Muscle of back (tissue), 3 donors: ENCODE measurements at regions not wholly inside any gene's neighbourhood (a gene's known extent, or its start where the extent isn't known, plus 50 kb on each side); places are given as distances from the start of the nearest gene placed in this dataset.
"Not testable (repeated sequence)": the region's sequence is repeated elsewhere in the genome, so short reads cannot be mapped to it uniquely, and the experiment has no call there.

Source experiments
- DNase-seq, 3 donors: peaks; one replicate each; pipeline versions ENCODE4 v3.0.0 to v3.0.0-alpha.2; 2013

GRCh38 chr11:90675496-90675895 lies 452.6 kb upstream of the CHORDC1 start:
- not testable (repeated sequence) for DNase-seq

- DNase-seq: no peak
These were observed 446.2 kb upstream of the CHORDC1 start for GRCh38 chr11:90669094-90669493.

GRCh38 chr11:90668502-90668901 lies 445.7 kb upstream of the CHORDC1 start:
- no peak for DNase-seq

- no peak for DNase-seq
These were observed 438.4 kb upstream of the CHORDC1 start for GRCh38 chr11:90661233-90661632.

GRCh38 chr11:90656171-90656570 lies 433.3 kb upstream of the CHORDC1 start:
- no peak for DNase-seq

- no peak for DNase-seq
These were observed 427.3 kb upstream of the CHORDC1 start for GRCh38 chr11:90650153-90650552.

GRCh38 chr11:90646706-90647105 lies 423.9 kb upstream of the CHORDC1 start:
- no peak for DNase-seq

- no peak for DNase-seq
These were observed 423.4 kb upstream of the CHORDC1 start for GRCh38 chr11:90646266-90646665.

GRCh38 chr11:90639461-90639993 lies 416.7 kb upstream of the CHORDC1 start:
- peak; percentile 14 to 61 (median 22) for DNase-seq

- no peak for DNase-seq
These were observed 413.0 kb upstream of the CHORDC1 start for GRCh38 chr11:90635886-90636285.

GRCh38 chr11:90635151-90635550 lies 412.3 kb upstream of the CHORDC1 start:
- peak in 1 of 3 donors; percentile 26 for DNase-seq

GRCh38 chr11:90630176-90630575 lies 407.3 kb upstream of the CHORDC1 start:
- no peak for DNase-seq

GRCh38 chr11:90629229-90629806 lies 406.5 kb upstream of the CHORDC1 start:
- DNase-seq: peak; percentile 36 to 73 (median 50)

- DNase-seq: no peak
These were observed 391.5 kb upstream of the CHORDC1 start for GRCh38 chr11:90614318-90614717.

- DNase-seq: not testable (repeated sequence)
These were observed 390.2 kb upstream of the CHORDC1 start for GRCh38 chr11:90613037-90613436.

- DNase-seq: no peak
These were observed 383.9 kb upstream of the CHORDC1 start for GRCh38 chr11:90606721-90607120.

- peak in 1 of 3 donors; percentile 12 for DNase-seq
These were observed 378.4 kb upstream of the CHORDC1 start for GRCh38 chr11:90601261-90601660.

- DNase-seq: peak in 1 of 3 donors; percentile 15
These were observed 371.8 kb upstream of the CHORDC1 start for GRCh38 chr11:90594658-90595057.

- DNase-seq: no peak
These were observed 370.2 kb upstream of the CHORDC1 start for GRCh38 chr11:90593099-90593498.

GRCh38 chr11:90590286-90590685 lies 367.4 kb upstream of the CHORDC1 start:
- no peak for DNase-seq

- DNase-seq: no peak
These were observed 366.9 kb upstream of the CHORDC1 start for GRCh38 chr11:90589735-90590134.

GRCh38 chr11:90587896-90588295 lies 365.0 kb upstream of the CHORDC1 start:
- DNase-seq: no peak

- DNase-seq: no peak
These were observed 362.6 kb upstream of the CHORDC1 start for GRCh38 chr11:90585491-90585890.

GRCh38 chr11:90582999-90583398 lies 360.1 kb upstream of the CHORDC1 start:
- DNase-seq: not testable (repeated sequence)
